BLaER1 (cell line): ENCODE measurements at regions not wholly inside any gene's neighbourhood (a gene's known extent, or its start where the extent isn't known, plus 50 kb on each side); places are given as distances from the start of the nearest gene placed in this dataset.

ENCODE experiments used
- H3K27ac ChIP-seq: shearing (Covaris generic); formaldehyde crosslinking; 2 replicates; pipeline ENCODE4 v1.8.1; 2022
- H3K27me3 ChIP-seq: shearing (Covaris generic); formaldehyde crosslinking; 2 replicates; pipeline ENCODE4 v1.8.1; 2022
- H3K36me3 ChIP-seq: shearing (Covaris generic); formaldehyde crosslinking; 2 replicates; pipeline ENCODE4 v1.8.1; 2022
- H3K4me1 ChIP-seq: shearing (Covaris generic); formaldehyde crosslinking; 2 replicates; pipeline ENCODE4 v1.8.1; 2022
- H3K4me2 ChIP-seq: shearing (Covaris generic); formaldehyde crosslinking; 2 replicates; pipeline ENCODE4 v1.8.1; 2022
- H3K4me3 ChIP-seq: shearing (Covaris generic); formaldehyde crosslinking; 2 replicates; pipeline ENCODE4 v1.8.1; 2022
- H3K9ac ChIP-seq: shearing (Covaris generic); formaldehyde crosslinking; 2 replicates; pipeline ENCODE4 v1.8.1; 2022
- H3K9me3 ChIP-seq: shearing (Covaris generic); formaldehyde crosslinking; 2 replicates; pipeline ENCODE4 v1.8.1; 2022
- H4K20me1 ChIP-seq: shearing (Covaris generic); formaldehyde crosslinking; 2 replicates; pipeline ENCODE4 v1.8.1; 2022
- Cebpa-rat ChIP-seq: shearing (Covaris generic); IDR thresholded peaks from 2 replicates; pipeline ENCODE4 v1.8.1; 2022

- no peaks in the 10 kb centered on the region for H3K36me3 ChIP-seq
- H4K20me1 ChIP-seq: no peaks in the 10 kb centered on the region
- no peaks in the 10 kb centered on the region for H3K27me3 ChIP-seq
- H3K4me2 ChIP-seq: no peak overlapping the region
- no peak overlapping the region for H3K4me3 ChIP-seq
- no peak overlapping the region for H3K9ac ChIP-seq
- peaks cover 9% of the 10 kb centered on the region; the same call in 1 of the 2 replicates for H3K9me3 ChIP-seq
- no peak overlapping the region for H3K27ac ChIP-seq
- H3K4me1 ChIP-seq: peaks cover 17% of the 10 kb centered on the region
- no peak for TF ChIP-seq Cebpa-rat
These were observed 119.1 kb upstream of the CD82 start for GRCh38 chr11:44446366-44446762.

- no peak overlapping the region for H3K4me3 ChIP-seq
- H3K27ac ChIP-seq: no peak overlapping the region
- no peaks in the 10 kb centered on the region for H3K36me3 ChIP-seq
- no peak for TF ChIP-seq Cebpa-rat
- H3K4me2 ChIP-seq: no peak overlapping the region
- 0 out of 2 replicates have a peak, but pooled peaks cover 5% of the 10 kb centered on the region for H3K9me3 ChIP-seq
- H3K27me3 ChIP-seq: no peaks in the 10 kb centered on the region
- H3K4me1 ChIP-seq: peaks cover 17% of the 10 kb centered on the region
- no peak overlapping the region for H3K9ac ChIP-seq
- H4K20me1 ChIP-seq: no peaks in the 10 kb centered on the region
These were observed 118.3 kb upstream of the CD82 start for GRCh38 chr11:44446996-44447771.

GRCh38 chr11:44450295-44450932 lies 115.0 kb upstream of the CD82 start:
- H3K9ac ChIP-seq: no peak overlapping the region
- peaks cover 17% of the 10 kb centered on the region for H3K4me1 ChIP-seq
- no peak overlapping the region for H3K27ac ChIP-seq
- H3K9me3 ChIP-seq: 0 out of 2 replicates have a peak, but pooled peaks cover 5% of the 10 kb centered on the region
- no peaks in the 10 kb centered on the region for H3K36me3 ChIP-seq
- H4K20me1 ChIP-seq: no peaks in the 10 kb centered on the region
- no peak overlapping the region for H3K4me3 ChIP-seq
- peak overlapping the region; percentile 53 for H3K4me2 ChIP-seq
- H3K27me3 ChIP-seq: no peaks in the 10 kb centered on the region
- no peak for TF ChIP-seq Cebpa-rat

GRCh38 chr11:44451706-44452105 lies 113.8 kb upstream of the CD82 start:
- Histone ChIP-seq H3K27ac (no peak overlapping the region), H4K20me1 (no peaks in the 10 kb centered on the region), H3K27me3 (no peaks in the 10 kb centered on the region), H3K9ac (no peak overlapping the region), H3K4me1 (peaks cover 17% of the 10 kb centered on the region), H3K4me3 (no peak overlapping the region), H3K36me3 (no peaks in the 10 kb centered on the region), H3K4me2 (no peak overlapping the region), H3K9me3 (0 out of 2 replicates have a peak, but pooled peaks cover 5% of the 10 kb centered on the region)
- no peak for TF ChIP-seq Cebpa-rat

- Histone ChIP-seq H3K4me2 (no peak overlapping the region), H3K9me3 (0 out of 2 replicates have a peak, but pooled peaks cover 5% of the 10 kb centered on the region), H3K27ac (no peak overlapping the region), H4K20me1 (no peaks in the 10 kb centered on the region), H3K36me3 (no peaks in the 10 kb centered on the region), H3K4me3 (no peak overlapping the region), H3K9ac (no peak overlapping the region), H3K4me1 (peaks cover 17% of the 10 kb centered on the region), H3K27me3 (no peaks in the 10 kb centered on the region)
- no peak for TF ChIP-seq Cebpa-rat
These were observed 112.5 kb upstream of the CD82 start for GRCh38 chr11:44452827-44453572.

GRCh38 chr11:44453871-44454270 lies 111.6 kb upstream of the CD82 start:
- Histone ChIP-seq H3K4me1 (peaks cover 17% of the 10 kb centered on the region), H3K4me2 (no peak overlapping the region), H4K20me1 (no peaks in the 10 kb centered on the region), H3K9ac (no peak overlapping the region), H3K27ac (no peak overlapping the region), H3K36me3 (no peaks in the 10 kb centered on the region), H3K4me3 (no peak overlapping the region), H3K9me3 (0 out of 2 replicates have a peak, but pooled peaks cover 5% of the 10 kb centered on the region), H3K27me3 (no peaks in the 10 kb centered on the region)
- no peak for TF ChIP-seq Cebpa-rat

GRCh38 chr11:44454666-44455065 lies 110.8 kb upstream of the CD82 start:
- no peak overlapping the region for H3K9ac ChIP-seq
- no peak overlapping the region for H3K4me2 ChIP-seq
- H3K36me3 ChIP-seq: no peaks in the 10 kb centered on the region
- peaks cover 10% of the 10 kb centered on the region for H3K4me1 ChIP-seq
- H3K27me3 ChIP-seq: no peaks in the 10 kb centered on the region
- 0 out of 2 replicates have a peak, but pooled peaks cover 3% of the 10 kb centered on the region for H3K9me3 ChIP-seq
- H4K20me1 ChIP-seq: no peaks in the 10 kb centered on the region
- TF ChIP-seq Cebpa-rat: no peak
- no peak overlapping the region for H3K4me3 ChIP-seq
- no peak overlapping the region for H3K27ac ChIP-seq

GRCh38 chr11:44456544-44457300 lies 108.7 kb upstream of the CD82 start:
- no peaks in the 10 kb centered on the region for H3K4me1 ChIP-seq
- H3K4me2 ChIP-seq: no peak overlapping the region
- H3K27ac ChIP-seq: no peak overlapping the region
- no peak overlapping the region for H3K4me3 ChIP-seq
- no peak overlapping the region for H3K9ac ChIP-seq
- H3K9me3 ChIP-seq: no peaks in the 10 kb centered on the region
- H3K27me3 ChIP-seq: no peaks in the 10 kb centered on the region
- H4K20me1 ChIP-seq: no peaks in the 10 kb centered on the region
- TF ChIP-seq Cebpa-rat: no peak
- H3K36me3 ChIP-seq: no peaks in the 10 kb centered on the region

GRCh38 chr11:44457862-44458261 lies 107.6 kb upstream of the CD82 start:
- H3K9me3 ChIP-seq: no peaks in the 10 kb centered on the region
- no peaks in the 10 kb centered on the region for H3K4me1 ChIP-seq
- no peak overlapping the region for H3K4me3 ChIP-seq
- H4K20me1 ChIP-seq: no peaks in the 10 kb centered on the region
- no peaks in the 10 kb centered on the region for H3K36me3 ChIP-seq
- H3K4me2 ChIP-seq: no peak overlapping the region
- no peak overlapping the region for H3K27ac ChIP-seq
- no peaks in the 10 kb centered on the region for H3K27me3 ChIP-seq
- TF ChIP-seq Cebpa-rat: no peak
- H3K9ac ChIP-seq: no peak overlapping the region
